T-helper 2 cell treated with Interferon-gamma antibody and Interleukin-4, amounts not matched to agents 100 ng/mL and 5 ng/mL, for 36 hours (primary cell): ENCODE measurements at regions not wholly inside any gene's neighbourhood (a gene's known extent, or its start where the extent isn't known, plus 50 kb on each side); places are given as distances from the start of the nearest gene placed in this dataset.
"Not testable (repeated sequence)": the region's sequence is repeated elsewhere in the genome, so short reads cannot be mapped to it uniquely, and the experiment has no call there.

Source experiments
- intact Hi-C: fragments of 100-400 bp; cut with micrococcal nuclease; formaldehyde crosslinking; loops from one replicate; pipeline ENCODE4 v1.15.1; 2023

DNA sequence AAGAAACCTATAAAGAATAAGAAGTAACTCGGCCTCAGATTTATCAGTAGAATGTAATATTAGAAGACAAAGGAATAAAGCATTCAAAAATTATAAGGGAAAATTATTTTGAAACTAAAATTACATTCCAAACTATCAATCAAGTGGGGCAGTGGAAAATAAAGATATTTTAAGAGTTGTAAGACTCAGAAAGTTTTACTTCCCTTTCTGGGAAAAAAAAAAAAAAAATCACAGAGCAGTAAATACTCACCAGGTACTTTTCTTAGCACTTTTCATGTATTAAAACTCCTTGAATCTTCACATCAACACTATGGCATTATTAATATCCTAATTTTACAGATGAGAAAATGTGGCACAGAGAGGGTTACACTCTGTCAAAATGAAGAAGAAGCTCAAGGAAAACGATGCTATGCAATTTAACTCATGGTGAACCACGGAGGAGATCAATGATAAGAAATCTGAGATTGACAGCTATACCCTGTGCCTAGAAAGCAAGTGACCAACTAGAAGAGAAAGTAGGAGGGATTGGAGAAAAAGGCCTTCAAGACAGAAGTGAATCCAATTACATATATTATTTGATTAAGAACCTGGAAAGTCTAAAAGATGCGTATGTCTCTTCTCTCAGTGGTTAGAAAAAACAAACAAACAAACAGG, 238.9 kb upstream of the ID2 start:
- intact Hi-C loops = no loop called here

DNA sequence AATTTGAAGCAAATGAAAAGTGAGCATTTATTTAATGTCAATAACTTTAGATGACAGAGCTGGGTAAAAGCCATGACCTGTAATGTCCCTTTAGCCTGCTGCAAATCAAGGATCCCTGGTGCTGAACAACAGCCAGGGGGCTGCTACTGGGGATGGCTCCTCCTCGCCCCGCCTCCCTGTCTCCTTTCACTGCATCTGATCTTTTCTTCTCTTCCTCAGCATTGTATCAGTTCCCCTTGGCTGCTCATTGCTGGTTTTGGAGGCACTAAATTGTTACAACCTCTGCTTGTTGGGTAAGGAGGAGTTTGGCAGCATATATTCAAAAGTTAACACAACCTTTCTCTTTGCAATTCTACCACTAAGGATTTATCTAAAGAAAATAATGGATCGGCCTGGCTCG, 236.3 kb upstream of the ID2 start:
- intact Hi-C loops = no loop called here

DNA sequence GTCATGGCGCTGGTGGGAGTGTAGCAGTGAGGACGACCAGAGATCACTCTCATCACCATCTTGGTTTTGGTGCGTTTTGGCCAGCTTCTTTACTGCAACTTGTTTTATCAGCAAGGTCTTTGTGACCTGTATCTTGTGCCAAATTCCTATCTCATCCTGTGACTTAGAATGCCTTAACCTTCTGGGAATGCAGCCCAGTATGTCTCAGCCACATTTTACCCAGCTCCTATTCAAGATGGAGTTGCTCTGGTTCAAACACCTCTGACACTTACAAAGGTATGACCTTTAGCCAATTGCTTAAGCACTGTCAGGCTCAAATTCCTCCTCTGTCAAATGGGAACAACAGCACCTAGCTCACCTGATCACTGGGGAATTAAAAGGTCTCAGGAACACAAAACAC, 235.1 kb upstream of the ID2 start:
- intact Hi-C loops = not testable (repeated sequence)

DNA sequence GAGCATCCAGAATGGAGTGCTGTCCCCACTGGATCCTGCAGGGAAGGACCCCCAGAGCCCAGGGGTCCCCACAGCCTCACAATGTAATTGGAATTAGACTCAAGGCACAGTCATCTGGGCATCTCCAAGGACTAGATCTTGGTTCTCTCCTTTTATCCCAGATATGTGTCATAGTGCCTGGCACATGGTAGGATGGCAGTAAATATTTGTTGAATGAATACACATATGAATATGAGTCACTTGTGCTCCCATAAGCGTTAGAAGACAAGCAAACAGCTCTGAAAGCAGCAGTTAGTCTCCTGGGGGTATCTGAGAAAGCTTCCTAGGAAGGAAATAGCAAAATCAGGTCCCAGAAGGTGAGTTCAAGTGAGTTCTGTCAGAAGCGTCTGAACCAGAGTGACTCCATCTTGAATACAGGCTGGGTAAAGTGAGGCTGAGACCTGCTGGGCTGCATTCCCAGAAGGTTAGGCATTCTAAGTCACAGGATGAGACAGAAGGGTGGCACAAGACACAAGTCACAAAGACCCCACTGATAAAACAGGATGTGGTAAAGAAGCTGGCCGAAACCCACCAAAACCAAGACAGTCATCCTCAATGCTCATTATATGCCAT, 234.1 kb upstream of the ID2 start:
- intact Hi-C loops = no loop called here

DNA sequence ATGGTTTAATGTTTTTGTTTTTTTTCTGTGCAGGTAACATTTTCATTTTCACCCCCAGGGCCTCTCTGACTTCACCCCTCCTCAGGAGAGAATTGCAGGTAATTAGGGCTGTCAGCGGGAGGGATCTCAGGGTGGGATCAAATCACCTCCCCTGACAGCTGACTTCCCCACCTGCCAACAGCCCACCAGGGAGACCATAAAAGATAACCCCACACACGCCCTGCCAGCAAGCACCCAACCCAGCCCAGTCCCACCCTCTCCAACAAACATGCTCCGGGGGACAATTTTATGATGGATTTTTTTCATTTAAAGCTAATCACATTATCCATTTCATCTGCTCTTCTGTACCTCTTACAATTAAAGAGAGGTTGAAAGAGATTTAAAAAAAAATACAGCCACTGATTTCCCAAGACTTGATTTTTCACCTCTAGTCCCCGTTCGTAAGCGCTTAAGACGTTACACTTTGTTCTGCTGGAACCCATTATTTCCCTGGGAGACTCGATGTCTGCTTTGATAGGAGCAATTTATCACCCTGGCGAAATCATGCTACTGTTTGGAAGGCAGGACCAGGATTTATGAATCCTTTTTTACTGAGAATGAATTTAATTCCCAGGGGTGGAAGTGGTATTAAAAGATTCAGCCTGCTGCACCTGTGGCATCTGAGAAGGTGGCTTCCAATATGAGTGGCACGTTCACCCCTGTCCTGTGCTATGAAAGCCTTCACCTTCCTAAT, 232.9 kb upstream of the ID2 start:
- intact Hi-C loops = no loop called here

DNA sequence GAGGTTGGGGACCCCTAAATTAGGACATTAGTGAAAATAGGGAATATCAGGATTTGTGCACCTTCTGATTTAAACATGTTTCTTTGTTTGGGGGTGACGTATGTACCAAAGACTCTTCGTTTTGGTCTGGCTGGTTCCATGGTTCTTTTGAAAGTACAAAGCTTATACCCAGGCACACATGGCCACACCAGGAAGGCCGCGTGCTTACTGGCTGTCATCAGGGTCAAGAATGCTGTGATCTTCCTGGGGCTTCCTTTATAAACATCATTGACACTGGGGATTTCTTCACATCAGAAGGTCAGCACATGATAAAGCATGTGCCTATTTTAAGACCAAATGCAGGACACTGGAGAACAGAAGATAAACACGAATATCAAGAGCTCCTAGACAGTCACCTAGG, 230.6 kb upstream of the ID2 start:
- intact Hi-C loops = no loop called here

DNA sequence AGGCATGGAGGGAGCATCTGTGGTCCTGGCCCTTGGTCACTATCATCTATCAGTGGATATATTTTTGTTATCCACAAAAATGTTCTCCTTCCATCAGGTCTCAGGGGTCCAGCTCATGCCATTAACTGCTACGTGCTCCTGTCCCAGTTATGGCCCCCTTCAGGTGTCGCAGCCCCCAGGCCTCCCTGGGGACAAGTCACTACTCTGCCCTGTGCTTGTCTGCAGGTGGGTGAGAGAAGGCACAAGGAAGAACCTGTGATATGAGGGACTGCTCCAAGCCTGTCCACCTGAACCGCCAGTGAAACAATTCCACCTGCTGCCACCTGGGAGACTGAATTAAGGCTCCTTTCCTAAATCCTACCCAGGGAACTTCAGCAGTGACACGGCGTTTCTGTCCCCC, 229.6 kb upstream of the ID2 start:
- intact Hi-C loops = no loop called here

DNA sequence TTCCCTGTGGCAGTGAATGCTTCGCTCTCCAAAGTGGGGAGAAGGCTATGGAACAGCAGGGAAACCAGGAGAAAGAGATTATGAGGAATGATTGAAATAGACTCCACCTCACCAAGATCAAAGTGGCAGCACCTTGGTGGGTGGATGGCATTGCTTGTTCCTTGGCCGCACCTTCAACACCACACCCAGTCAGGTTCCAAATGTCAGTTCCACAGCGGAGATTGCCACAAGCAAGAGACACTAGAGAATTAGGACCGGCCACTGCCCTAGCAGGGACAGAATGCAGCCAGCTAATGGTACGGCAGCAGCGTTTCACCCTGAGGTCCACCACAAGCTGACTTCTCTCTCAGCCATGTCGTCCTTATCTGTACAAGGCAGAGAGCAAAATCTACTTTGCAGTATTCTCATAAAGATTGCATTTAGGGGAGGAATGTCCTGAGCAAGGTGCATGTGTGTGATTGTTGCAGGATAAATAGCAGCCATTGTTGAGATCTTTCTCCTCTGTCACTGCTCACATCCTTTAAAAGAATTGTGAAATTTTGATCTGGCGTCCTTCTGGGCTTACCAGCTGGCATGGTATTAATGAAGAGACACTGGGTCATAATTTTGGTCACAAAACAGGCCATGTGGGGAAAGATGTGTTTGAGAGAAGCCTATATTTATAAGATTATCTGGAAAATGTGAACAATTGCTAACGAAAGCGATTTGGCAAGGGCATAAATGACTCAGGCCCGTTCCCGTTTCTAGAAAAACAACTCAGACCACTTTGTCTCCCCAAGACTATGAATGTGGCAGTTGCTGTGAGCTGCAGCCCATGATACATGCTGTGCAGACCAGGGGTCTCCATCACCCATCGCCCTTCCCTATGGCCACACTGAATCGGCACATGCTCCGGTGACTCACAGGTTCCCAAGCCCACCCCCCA, 228.6 kb upstream of the ID2 start:
- intact Hi-C loops = no loop called here

DNA sequence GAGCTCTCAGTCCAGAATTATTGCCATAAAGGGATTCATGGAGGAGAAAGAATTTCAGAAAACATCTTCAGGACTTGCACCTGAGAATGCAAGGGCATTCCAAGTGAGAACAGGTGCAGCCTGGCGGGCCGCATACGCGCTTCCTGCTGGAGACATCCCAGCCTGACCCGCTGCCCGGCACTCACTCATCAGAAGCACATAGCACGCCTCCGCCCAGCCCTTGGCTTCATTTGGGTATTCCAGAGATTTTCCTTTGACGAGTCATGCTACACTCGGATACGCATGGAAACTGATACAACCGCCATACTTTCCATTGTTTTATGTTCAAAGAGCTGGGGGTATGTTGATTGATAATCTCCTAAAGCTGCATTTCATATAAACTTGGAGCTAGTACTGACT, 228.0 kb upstream of the ID2 start:
- intact Hi-C loops = no loop called here

DNA sequence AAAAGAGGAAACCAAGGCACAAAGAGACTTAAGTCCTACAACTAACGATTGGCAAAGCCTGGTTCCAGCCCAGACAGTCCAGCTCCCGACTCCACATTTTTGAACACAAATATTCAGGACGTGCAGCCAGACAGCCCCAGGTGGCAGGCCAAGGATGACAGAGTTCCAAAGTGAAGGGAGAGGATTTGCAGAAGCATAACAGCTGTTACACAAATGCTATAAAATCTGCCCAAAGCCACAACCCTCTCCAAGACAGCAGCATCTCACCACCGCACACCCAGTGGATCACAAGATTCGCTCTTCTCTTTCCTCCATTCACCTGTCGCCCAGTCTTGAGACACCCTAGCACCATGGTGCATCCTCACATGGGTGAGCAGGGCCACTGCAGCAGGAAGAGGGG, 227.1 kb upstream of the ID2 start:
- intact Hi-C loops = no loop called here

DNA sequence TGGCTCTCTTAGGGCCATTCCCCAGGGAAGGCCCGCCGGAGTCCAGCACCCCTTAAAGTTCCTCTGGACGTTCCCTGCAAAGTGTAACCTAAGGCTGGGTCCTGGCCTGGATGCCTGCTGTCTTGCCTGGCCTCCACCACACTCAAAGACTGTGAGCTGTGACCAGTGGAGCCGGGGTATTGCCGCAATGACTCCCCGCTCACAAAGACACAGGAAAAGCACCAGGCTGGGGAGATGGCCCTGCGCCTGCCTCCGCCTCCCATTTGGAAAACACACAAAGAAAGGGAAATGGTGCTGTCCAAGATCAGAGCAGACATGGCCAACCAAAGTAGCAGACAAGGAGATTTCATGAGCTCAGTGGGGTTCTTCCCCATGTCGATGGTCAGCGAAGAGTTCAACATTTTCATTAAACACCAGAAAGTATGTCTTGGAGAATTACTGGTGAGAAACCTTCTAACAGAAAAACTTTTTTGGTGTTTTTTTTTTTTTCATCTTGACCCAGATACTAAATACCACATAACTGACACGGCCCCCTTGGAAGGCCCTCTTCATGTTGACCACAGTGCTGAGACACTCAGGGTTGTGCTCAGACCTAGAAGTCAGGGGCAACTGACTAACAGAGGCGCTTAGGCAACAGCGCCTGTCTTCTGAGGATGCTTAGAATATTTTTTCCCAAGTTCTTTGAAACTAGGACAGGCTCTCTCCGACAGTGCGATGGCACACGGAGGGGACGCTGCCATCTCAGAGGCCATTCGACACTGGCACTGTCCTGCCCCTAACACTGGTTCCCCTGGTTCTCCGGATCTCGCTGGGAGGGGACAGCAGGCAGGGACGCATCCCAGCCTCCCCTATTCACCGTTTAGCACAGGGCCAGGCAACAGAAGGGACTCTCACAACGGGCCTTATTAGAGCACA, 226.4 kb upstream of the ID2 start:
- intact Hi-C loops = loop anchor here (1.0 to 2.0 kb wide), 5 partner anchors 17 to 226 kb away; no protein-coding TSS in a partner anchor

DNA sequence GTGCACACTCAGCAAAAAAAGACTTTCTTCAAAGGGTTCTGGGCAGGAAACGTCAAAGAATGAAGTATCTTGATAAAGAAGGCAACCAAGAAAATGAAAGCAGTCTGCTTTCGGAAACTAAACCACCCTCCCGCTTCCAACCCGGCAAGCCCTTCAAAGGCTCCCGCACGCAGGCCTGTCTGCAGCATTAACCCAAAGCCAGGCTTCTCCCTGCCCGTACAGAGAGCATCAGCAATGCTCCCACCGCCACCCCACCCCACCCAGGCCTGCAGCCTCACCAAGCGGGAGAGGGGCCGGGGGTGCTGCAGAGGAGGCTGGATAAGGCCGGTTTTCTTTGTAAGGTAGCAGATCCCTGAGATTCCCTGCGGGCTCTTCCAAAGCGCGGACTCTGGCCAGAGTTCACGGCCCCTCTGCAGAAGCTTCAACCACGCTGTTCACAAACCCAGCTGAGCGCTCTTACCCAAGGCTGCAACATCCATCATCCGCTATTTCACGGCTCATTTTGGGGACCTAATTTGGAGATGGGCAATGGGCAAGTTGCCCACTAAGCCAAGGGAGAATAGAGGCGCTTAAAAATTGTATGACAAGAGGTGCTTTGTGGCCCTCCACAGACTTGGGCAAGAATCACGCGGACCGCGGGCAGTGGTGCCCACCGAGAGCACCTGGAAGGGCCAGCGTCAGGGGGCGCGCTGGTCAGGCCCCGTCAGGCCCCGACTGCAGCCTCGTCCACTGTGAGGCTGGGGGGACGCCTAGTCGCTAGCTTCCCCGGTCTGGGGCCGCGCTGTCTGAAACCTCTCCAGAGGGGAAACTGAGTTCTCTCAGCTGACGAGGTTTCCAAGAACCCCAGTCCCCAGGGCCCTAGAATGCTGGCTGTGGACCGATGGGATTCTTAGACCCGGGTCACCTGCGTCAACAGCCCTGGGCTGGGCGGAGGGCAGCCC, 225.4 kb upstream of the ID2 start:
- intact Hi-C loops = loop anchor here (1.0 to 2.0 kb wide), 5 partner anchors 16 to 225 kb away; no protein-coding TSS in a partner anchor

DNA sequence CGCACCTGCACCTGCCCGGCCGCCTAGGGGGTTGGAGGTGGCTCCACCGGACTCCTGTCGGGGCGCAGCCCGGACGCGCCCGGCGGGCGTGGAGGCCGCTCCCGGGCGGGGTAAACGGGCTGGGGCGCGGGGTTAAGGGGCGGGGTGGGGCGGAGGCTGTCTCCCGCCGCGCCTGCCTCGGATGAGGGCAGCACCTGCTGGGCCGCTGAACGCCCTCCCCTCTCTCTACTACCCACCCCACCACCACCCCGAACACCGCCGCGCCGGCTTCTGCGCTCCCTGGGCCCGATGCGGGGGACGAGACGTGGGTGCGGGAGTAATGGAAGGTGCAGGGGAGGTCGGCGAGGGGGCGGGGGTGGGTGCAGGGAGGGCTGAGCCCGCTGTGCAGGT, 224.8 kb upstream of the ID2 start:
- intact Hi-C loops = loop anchor here (2.0 kb wide), 2 partner anchors 16 to 154 kb away; no protein-coding TSS in a partner anchor

DNA sequence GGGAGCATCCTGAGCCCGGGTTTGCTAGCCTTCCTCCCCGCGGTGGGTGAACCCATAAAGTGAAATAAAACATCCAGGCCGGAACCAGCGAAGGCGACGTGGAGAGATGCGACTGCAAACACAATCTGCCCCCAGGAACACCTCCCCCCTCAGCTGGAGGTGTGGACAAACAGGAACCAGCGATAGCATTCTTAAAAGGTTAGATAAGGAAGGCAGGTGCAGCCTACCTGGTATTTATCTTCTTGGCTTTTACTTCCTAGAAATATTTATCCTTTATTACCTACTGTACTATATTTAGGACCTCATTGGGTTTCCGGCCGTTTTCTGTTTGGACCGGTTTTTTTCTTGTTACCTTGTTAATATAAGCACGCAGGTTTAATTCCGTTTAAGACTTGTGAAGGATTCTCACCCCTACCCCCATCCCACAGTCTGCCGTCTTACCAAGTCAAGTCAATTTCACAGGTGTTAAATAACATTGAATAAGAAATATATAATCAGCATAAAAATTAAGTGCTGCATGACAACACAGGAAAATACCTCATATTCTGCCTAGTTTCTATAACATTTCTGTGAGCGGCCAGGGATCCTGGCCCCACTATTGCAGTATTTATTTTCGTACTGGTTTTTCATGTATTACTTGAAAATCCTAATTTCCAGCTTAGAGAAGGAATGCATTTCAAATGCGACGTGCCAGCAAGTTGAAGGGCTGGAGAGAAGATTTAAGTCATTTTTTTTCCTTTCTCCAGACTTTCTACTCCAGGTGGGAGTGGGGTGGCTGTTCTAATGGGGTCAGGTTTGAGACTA, 224.0 kb upstream of the ID2 start:
- intact Hi-C loops = loop anchor here (2.0 kb wide), 2 partner anchors 15 to 155 kb away; no protein-coding TSS in a partner anchor

DNA sequence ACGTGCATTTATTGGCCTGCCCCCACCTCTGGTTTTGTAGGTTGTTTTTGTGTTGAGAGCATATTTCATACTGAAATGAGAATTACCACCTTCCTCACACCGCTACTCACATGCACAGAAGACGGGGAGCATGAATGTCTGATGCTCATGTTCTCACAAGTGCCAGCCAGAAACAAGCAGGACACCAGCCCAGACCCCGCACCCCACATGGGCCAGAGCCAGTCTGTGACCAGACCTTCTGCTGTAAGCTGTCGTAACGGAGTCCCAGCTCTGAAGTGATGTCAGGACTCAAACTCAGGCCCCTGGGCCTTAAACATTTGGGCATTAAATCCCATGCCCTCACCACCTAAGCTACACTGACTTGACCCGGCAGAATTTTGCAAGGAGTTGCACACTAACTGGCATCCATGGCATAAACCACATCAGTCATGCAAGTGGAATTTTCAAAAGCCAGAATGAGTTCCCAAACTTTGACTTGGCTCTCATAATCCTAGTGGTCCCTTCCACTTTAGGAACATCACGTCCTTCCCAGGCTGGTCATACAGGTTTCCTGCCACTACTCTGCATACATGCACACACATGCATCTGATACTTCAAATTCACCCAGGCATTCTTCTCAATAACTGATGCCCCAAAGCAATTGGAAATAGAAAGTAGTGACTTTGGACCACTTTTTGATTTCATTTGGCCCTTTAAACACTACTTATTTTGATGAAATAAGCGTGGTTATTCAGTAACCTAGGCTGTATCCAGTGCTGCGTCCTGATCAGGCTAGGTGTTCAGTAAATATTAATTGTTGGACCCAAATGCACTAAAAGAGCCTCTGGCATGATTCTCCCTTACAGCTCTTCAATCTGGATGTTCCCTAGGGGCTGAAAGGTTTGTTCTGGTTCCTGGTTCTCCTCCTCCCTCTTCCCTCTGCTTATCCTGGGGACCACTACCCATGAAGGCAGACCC, 223.1 kb upstream of the ID2 start:
- intact Hi-C loops = no loop called here

DNA sequence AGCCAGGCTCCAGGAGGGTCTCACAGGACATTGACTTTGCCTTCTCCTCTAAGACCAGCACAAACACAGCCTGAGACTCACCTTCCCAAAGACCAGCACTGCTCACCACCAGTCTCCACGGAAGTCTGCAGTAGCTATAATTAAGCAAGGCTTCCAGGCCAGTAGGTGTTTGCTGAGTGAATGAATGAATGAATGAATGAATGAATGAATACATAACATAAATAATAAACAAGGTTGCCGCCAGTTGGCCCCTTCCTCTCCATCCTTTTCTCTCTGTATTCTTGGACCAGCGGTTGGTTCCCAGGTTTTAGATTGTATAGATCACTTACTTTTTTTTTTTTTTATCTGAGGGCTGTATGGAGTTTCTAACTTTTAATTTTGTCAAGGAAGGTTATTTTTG, 222.4 kb upstream of the ID2 start:
- intact Hi-C loops = no loop called here

DNA sequence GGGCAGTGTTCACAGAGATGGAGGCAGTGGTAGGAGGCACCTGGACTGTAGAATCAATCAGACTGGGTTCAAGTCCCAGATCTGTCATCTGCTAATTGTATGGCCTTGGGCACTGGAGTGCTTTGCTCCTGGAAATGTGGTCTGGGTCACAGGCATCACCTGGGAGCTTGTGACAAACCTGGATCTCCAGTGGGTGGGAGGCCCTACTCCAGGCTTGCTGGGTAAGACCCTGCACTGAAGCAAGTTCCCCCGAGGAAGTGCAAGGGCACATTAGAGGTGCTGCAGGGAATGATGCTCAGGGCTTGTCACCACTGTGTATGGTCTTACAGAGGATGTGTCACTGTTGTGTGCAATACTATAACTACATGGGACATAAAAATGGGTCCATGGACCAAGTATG, 220.5 kb upstream of the ID2 start:
- intact Hi-C loops = no loop called here
